H1 (cell line): ENCODE measurements at regions not wholly inside any gene's neighbourhood (a gene's known extent, or its start where the extent isn't known, plus 50 kb on each side); places are given as distances from the start of the nearest gene placed in this dataset.

Experiments used
- CTCF ChIA-PET: fragments of 300-600 bp; sonication (Branson Sonifier 250); formaldehyde crosslinking; loops from one replicate; lab custom pipeline; 2021; ENCODE audit not compliant: partially characterized antibody; lab: Charles Lee
- POLR2A ChIA-PET: fragments of 300-600 bp; sonication (Branson Sonifier 250); formaldehyde crosslinking; loops from one replicate; lab custom pipeline; 2021; ENCODE audit warnings: inconsistent platforms; ENCODE audit not compliant: partially characterized antibody; lab: Charles Lee
- DNase-seq, 2 experiments: peaks; one replicate each; pipeline versions ENCODE4 v3.0.0 to v3.0.0-alpha.2; 2010 to 2022; ENCODE audit warnings: low spot score in 2 of 2, low read depth in 1 of 2, mixed read lengths in 1 of 2
- FAIRE-seq: peaks from 2 replicates; lab custom pipeline; 2011; peaks lifted over from hg19 to GRCh38; lab: Jason Lieb, UNC
- H2AFZ ChIP-seq: 2 replicates; pipeline ENCODE4 v1.8.1; 2012; ENCODE audit warnings: low read length, inconsistent platforms
- H2AK5ac ChIP-seq: 2 replicates; pipeline ENCODE4 v1.6.1; 2013; ENCODE audit warnings: low read depth, low read length
- H2BK120ac ChIP-seq: replicated peaks from 2 replicates; pipeline ENCODE3; 2013; ENCODE audit warnings: low read depth, low read length, inconsistent platforms
- H2BK12ac ChIP-seq: 2 replicates; pipeline ENCODE4 v1.6.1; 2013; ENCODE audit warnings: low read depth, low read length
- H2BK15ac ChIP-seq: 2 replicates; pipeline ENCODE4 v1.6.1; 2013; ENCODE audit warnings: low read length
- H2BK20ac ChIP-seq: 2 replicates; pipeline ENCODE4 v1.6.1; 2013; ENCODE audit warnings: low read length
- H2BK5ac ChIP-seq: 2 replicates; pipeline ENCODE4 v1.6.1; 2013; ENCODE audit warnings: low read depth, low read length
- H3K14ac ChIP-seq: 2 replicates; pipeline ENCODE4 v1.6.1; 2013; ENCODE audit warnings: inconsistent platforms; ENCODE audit not compliant: insufficient read length
- H3K18ac ChIP-seq: 2 replicates; pipeline ENCODE4 v1.6.1; 2013; ENCODE audit warnings: low read length; ENCODE audit errors: extremely low read depth
- H3K23ac ChIP-seq: 2 replicates; pipeline ENCODE4 v1.6.1; 2013; ENCODE audit warnings: inconsistent platforms; ENCODE audit not compliant: insufficient read length
- H3K23me2 ChIP-seq: 2 replicates; pipeline ENCODE4 v1.6.1; 2013; ENCODE audit warnings: low read depth, low read length
- H3K27ac ChIP-seq: 2 replicates; pipeline ENCODE4 v1.6.1; 2011; ENCODE audit warnings: low read depth, low read length, inconsistent platforms
- H3K27me3 ChIP-seq, 4 experiments: replicated peaks in 1 of 4; 1 replicate in 1 of 4; 2 replicates in 3 of 4; pipeline versions ENCODE4 v1.6.1 to v1.8.1; 2011 to 2013; ENCODE audit warnings: low read length in 3 of 4, mild to moderate bottlenecking in 3 of 4, inconsistent platforms in 2 of 4, mixed read lengths in 2 of 4, moderate library complexity in 1 of 4; ENCODE audit not compliant: control insufficient read depth in 3 of 4, insufficient read depth in 3 of 4; ENCODE audit errors: extremely low read depth in 1 of 4
- H3K36me3 ChIP-seq, 4 experiments: 2 replicates each; pipeline versions ENCODE4 v1.6.1 to v1.8.1; 2011 to 2013; ENCODE audit warnings: mild to moderate bottlenecking in 4 of 4, low read length in 3 of 4, moderate library complexity in 2 of 4, control low read depth in 1 of 4, inconsistent platforms in 1 of 4; ENCODE audit not compliant: insufficient read depth in 4 of 4, control insufficient read depth in 2 of 4
- H3K4ac ChIP-seq: replicated peaks from 2 replicates; pipeline ENCODE3; 2013; ENCODE audit warnings: low read length, low read depth, mixed read lengths, inconsistent platforms; ENCODE audit not compliant: insufficient read length
- H3K4me1 ChIP-seq, 4 experiments: replicated peaks in 1 of 4; 1 replicate in 1 of 4; 2 replicates in 3 of 4; pipeline versions ENCODE4 v1.6.1 to v1.8.1; 2011 to 2013; ENCODE audit warnings: low read length in 3 of 4, inconsistent platforms in 2 of 4, mixed read lengths in 1 of 4; ENCODE audit not compliant: insufficient read depth in 4 of 4, control insufficient read depth in 3 of 4
- H3K4me2 ChIP-seq, 2 experiments: 2 replicates each; pipeline versions ENCODE4 v1.6.1 to v1.8.1; 2011 to 2013; ENCODE audit warnings: low read depth in 2 of 2, low read length in 2 of 2, control low read depth in 1 of 2, inconsistent platforms in 1 of 2, mild to moderate bottlenecking in 1 of 2; ENCODE audit not compliant: insufficient read depth in 1 of 2
- H3K4me3 ChIP-seq, 4 experiments: fragments of 200-600, 300-600 bp in 1 of 4; sonication (generic), shearing (Covaris generic), sonication (Bioruptor Twin) in 1 of 4; 2 replicates each; pipeline versions ENCODE4 v1.5.1 to v1.8.1; 2011 to 2016; ENCODE audit warnings: low read length in 4 of 4, low read depth in 3 of 4, control low read depth in 2 of 4, inconsistent platforms in 2 of 4, mild to moderate bottlenecking in 2 of 4, mixed read lengths in 1 of 4, moderate library complexity in 1 of 4; ENCODE audit not compliant: insufficient read depth in 2 of 4; ENCODE audit errors: extremely low read depth in 1 of 4
- H3K56ac ChIP-seq: replicated peaks from 2 replicates; pipeline ENCODE3; 2013; ENCODE audit warnings: low read depth, mild to moderate bottlenecking, mixed read lengths, low read length, inconsistent platforms; ENCODE audit not compliant: insufficient read length
- H3K79me1 ChIP-seq: 2 replicates; pipeline ENCODE4 v1.6.1; 2013; ENCODE audit warnings: low read depth, low read length, control low read depth
- H3K79me2 ChIP-seq, 2 experiments: 2 replicates each; pipeline versions ENCODE4 v1.6.1 to v1.8.1; 2012 to 2013; ENCODE audit warnings: low read length in 2 of 2, mild to moderate bottlenecking in 2 of 2, inconsistent platforms in 1 of 2; ENCODE audit not compliant: insufficient read depth in 2 of 2, control insufficient read depth in 1 of 2
- H3K9ac ChIP-seq, 4 experiments: replicated peaks in 1 of 4; 1 replicate in 1 of 4; 2 replicates in 3 of 4; pipeline versions ENCODE4 v1.6.1 to v1.8.1; 2011 to 2013; ENCODE audit warnings: low read depth in 3 of 4, low read length in 3 of 4, control low read depth in 2 of 4, mild to moderate bottlenecking in 2 of 4, moderate library complexity in 2 of 4, inconsistent platforms in 1 of 4; ENCODE audit errors: extremely low read depth in 1 of 4
- H3K9me3 ChIP-seq, 2 experiments: 2 replicates each; pipeline versions ENCODE4 v1.6.1 to v1.8.1; 2012 to 2013; ENCODE audit warnings: mild to moderate bottlenecking in 2 of 2, moderate library complexity in 2 of 2, control low read depth in 1 of 2, inconsistent platforms in 1 of 2, low read depth in 1 of 2, low read length in 1 of 2, mixed read lengths in 1 of 2; ENCODE audit not compliant: insufficient read depth in 2 of 2
- H4K20me1 ChIP-seq, 2 experiments: replicated peaks in 1 of 2; 2 replicates each; pipeline versions ENCODE3 to v1.8.1; 2011 to 2013; ENCODE audit warnings: inconsistent platforms in 2 of 2, low read length in 2 of 2, mild to moderate bottlenecking in 1 of 2; ENCODE audit not compliant: insufficient read depth in 2 of 2, control insufficient read depth in 1 of 2
- H4K5ac ChIP-seq: 2 replicates; pipeline ENCODE4 v1.6.1; 2013; ENCODE audit warnings: low read length, low read depth, mixed read lengths, inconsistent platforms; ENCODE audit not compliant: insufficient read length
- H4K8ac ChIP-seq: 2 replicates; pipeline ENCODE4 v1.8.0; 2013; ENCODE audit warnings: mild to moderate bottlenecking, moderate library complexity, low read length, inconsistent platforms; ENCODE audit not compliant: insufficient read depth; ENCODE audit errors: extremely low read depth
- H4K91ac ChIP-seq: replicated peaks from 2 replicates; pipeline ENCODE3; 2013; ENCODE audit warnings: low read length, mixed read lengths, inconsistent platforms; ENCODE audit not compliant: insufficient read length
- ATF3 ChIP-seq: IDR thresholded peaks from 2 replicates; pipeline ENCODE4 v1.6.1; 2011; ENCODE audit warnings: low read depth, mild to moderate bottlenecking, low read length; ENCODE audit not compliant: insufficient read depth
- BACH1 ChIP-seq: IDR thresholded peaks from 2 replicates; pipeline ENCODE4 v1.6.1; 2012; ENCODE audit warnings: low read length, improper control_type of control experiment
- BCL11A ChIP-seq, 2 experiments: IDR thresholded peaks; one replicate each; pipeline ENCODE4 v1.6.1; 2011; ENCODE audit warnings: low read depth in 2 of 2, low read length in 2 of 2, mild to moderate bottlenecking in 2 of 2
- CEBPB ChIP-seq: IDR thresholded peaks from 2 replicates; pipeline ENCODE4 v1.6.1; 2012; ENCODE audit warnings: low read depth, low read length
- HDAC2 ChIP-seq, 2 experiments: fragments of 300-600 bp in 1 of 2; sonication (generic) in 1 of 2; IDR thresholded peaks; 2 replicates each; pipeline ENCODE4 v1.6.1; 2011 to 2012; ENCODE audit warnings: low read depth in 2 of 2, low read length in 2 of 2, mild to moderate bottlenecking in 2 of 2, moderate library complexity in 2 of 2, borderline replicate concordance in 1 of 2, inconsistent platforms in 1 of 2
- POLR2AphosphoS5 ChIP-seq: IDR thresholded peaks from 2 replicates; pipeline ENCODE4 v1.6.1; 2011; ENCODE audit warnings: low read depth, low read length
- RXRA ChIP-seq: IDR thresholded peaks from 2 replicates; pipeline ENCODE4 v1.6.1; 2011; ENCODE audit warnings: low read depth, mild to moderate bottlenecking, low read length, moderate library complexity; ENCODE audit not compliant: insufficient read depth
- SIX5 ChIP-seq: IDR thresholded peaks from 2 replicates; pipeline ENCODE4 v1.6.1; 2011; ENCODE audit warnings: mild to moderate bottlenecking, low read depth, low read length
- SP2 ChIP-seq: IDR thresholded peaks from 2 replicates; pipeline ENCODE4 v1.6.1; 2012; ENCODE audit warnings: mild to moderate bottlenecking, low read length, inconsistent platforms
- WGBS, 2 experiments: shearing (Covaris generic) in 1 of 2; methylation state at CpG; one replicate each; pipeline versions ENCODE4 v1.1.6 to v1.1.7; 2013 to 2015; ENCODE audit warnings: low lambda C conversion rate in 2 of 2, mixed read lengths in 2 of 2, inconsistent platforms in 1 of 2, low coverage in 1 of 2, missing lambda C conversion rate in 1 of 2; ENCODE audit not compliant: insufficient replicate concordance in 2 of 2, insufficient coverage in 1 of 2, insufficient read length in 1 of 2; ENCODE audit errors: extremely low coverage in 1 of 2, missing lambda C conversion rate in 1 of 2; 5-methylcytosine and 5-hydroxymethylcytosine counted together

GRCh38 chr10:28925121-28925663, 247.9 kb downstream of the BAMBI start:
- FAIRE-seq (no peak), DNase-seq (no peak)
- Histone ChIP-seq H2BK120ac (no peak overlapping the region), H3K4ac (no peak overlapping the region), H3K36me3 (no peaks in the 10 kb centered on the region), H4K8ac (peak overlapping the region; percentile 36), H3K14ac (no peak overlapping the region), H3K18ac (no peak overlapping the region), H4K20me1 (no peaks in the 10 kb centered on the region), H3K4me2 (peak overlapping the region in 1 of 2 experiments; percentile 27; a peak in 2 of 4 replicates), H4K91ac (no peak overlapping the region), H3K79me1 (no peaks in the 10 kb centered on the region), H3K9me3 (no peaks in the 10 kb centered on the region), H2AK5ac (no peak overlapping the region), H2BK12ac (peak overlapping the region; percentile 51; the same call in 1 of the 2 replicates), H3K23me2 (no peaks in the 10 kb centered on the region), H2BK5ac (no peak overlapping the region), H3K23ac (no peak overlapping the region), H3K27ac (no peak overlapping the region), H4K5ac (no peak overlapping the region), H2BK20ac (no peak overlapping the region), H3K4me1 (peaks cover 0 to 3% (median 0%) of the 10 kb centered on the region in 4 experiments; a peak in 1 of 7 replicates), H3K9ac (no peak overlapping the region), H3K56ac (no peak overlapping the region), H3K27me3 (no peaks in the 10 kb centered on the region), H2BK15ac (no peak overlapping the region), H3K79me2 (no peaks in the 10 kb centered on the region), H3K4me3 (peak overlapping the region in 1 of 4 experiments; percentile 6; a peak in 2 of 8 replicates), H2AFZ (0 out of 2 replicates have a peak overlapping the region, but pooled peaks have one; percentile 35)
- 78% methylated on average over 26 of the region's 32 CpGs; no CpG with 5 or more reads in 1 of the 2 experiments for WGBS, 2 experiments
- ChIA-PET POLR2A (no interaction called here), CTCF (interaction anchor here (3.1 to 4.0 kb wide), 2 partner anchors 13 kb away, joined by 10 to 27 read pairs; no protein-coding TSS in a partner anchor)
- TF ChIP-seq HDAC2 (IDR thresholded peaks at IDR 0.05; ENCODE audit: borderline replicate concordance in 1 of 2, low read depth in 2 of 2, low read length in 2 of 2): no peak
- TF ChIP-seq SIX5: no peak
- TF ChIP-seq RXRA: no peak
- no peak for TF ChIP-seq ATF3
- TF ChIP-seq SP2: no peak
- TF ChIP-seq CEBPB: no peak
- TF ChIP-seq BACH1: no peak
- no peak for TF ChIP-seq POLR2AphosphoS5
- no peak for TF ChIP-seq BCL11A (IDR thresholded peaks at IDR 0.05; ENCODE audit: low read depth in 2 of 2, low read length in 2 of 2)
